ENCODE measurements at regions not wholly inside any gene's neighbourhood (a gene's known extent, or its start where the extent isn't known, plus 50 kb on each side); places are given as distances from the start of the nearest gene placed in this dataset.

DNA sequence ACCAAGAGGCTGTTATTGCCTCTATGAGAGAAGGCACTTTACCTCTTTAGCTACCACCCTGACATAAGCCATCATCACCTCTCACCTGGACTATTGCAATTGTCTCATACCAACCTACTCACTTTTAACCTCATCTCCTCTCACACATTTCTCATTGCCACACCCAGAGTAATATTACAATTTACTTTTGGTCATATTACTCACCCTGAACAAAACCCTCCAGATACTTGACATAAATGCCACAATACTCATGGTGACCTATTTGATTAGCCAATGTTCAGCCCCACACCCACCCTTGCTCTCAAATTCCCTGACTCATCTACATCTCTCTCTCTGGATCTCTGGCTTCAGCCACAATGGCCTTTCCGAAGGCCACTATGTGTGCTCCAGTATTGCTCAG lies 90.9 kb upstream of the CDH7 start:
- in situ Hi-C loops (cut with HindIII; ENCODE audit: extremely low pct_ligation_motif_present, low pct_unique_long_range_greater_than_20kb) (no loop called here), intact Hi-C loops (cut with micrococcal nuclease; ENCODE audit: unreplicated experiment) (no loop called here)
- no TSS peak for BruUV-seq (replicated peaks)
- Histone ChIP-seq H3K36me3 (replicated peaks in 1 of 2; ENCODE audit: control insufficient read depth in 1 of 2, insufficient read depth in 2 of 2, low read length in 2 of 2) (no peaks in the 10 kb centered on the region), H3K79me2 (ENCODE audit: insufficient read depth, low read length) (no peaks in the 10 kb centered on the region), H2AFZ (ENCODE audit: low read length) (no peak overlapping the region), H3K9ac (ENCODE audit: insufficient read depth, low read depth, low read length) (no peak overlapping the region), H3K4me3 (replicated peaks in 1 of 3; ENCODE audit: insufficient read depth in 1 of 3, low read depth in 2 of 3, low read length in 3 of 3) (no peak overlapping the region), H3K9me3 (ENCODE audit: low read length) (peaks cover 9% of the 10 kb centered on the region; the same call in 1 of the 2 replicates), H3K27ac (ENCODE audit: extremely low read length, insufficient read depth, low read length) (no peak overlapping the region), H3K4me2 (ENCODE audit: low read depth, low read length) (no peak overlapping the region), H3K27me3 (ENCODE audit: control insufficient read depth in 1 of 2, insufficient read depth in 2 of 2, low read length in 2 of 2) (no peaks in the 10 kb centered on the region), H3K4me1 (ENCODE audit: insufficient read depth, low read length) (no peaks in the 10 kb centered on the region), H4K20me1 (ENCODE audit: insufficient read depth, low read length) (no peaks in the 10 kb centered on the region)
- TF ChIP-seq, protein P1, sequence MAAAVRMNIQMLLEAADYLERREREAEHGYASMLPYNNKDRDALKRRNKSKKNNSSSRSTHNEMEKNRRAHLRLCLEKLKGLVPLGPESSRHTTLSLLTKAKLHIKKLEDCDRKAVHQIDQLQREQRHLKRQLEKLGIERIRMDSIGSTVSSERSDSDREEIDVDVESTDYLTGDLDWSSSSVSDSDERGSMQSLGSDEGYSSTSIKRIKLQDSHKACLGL (CRISPR knock-in tag; IDR thresholded peaks at IDR 0.05): no peak
- TF ChIP-seq, protein P2, sequence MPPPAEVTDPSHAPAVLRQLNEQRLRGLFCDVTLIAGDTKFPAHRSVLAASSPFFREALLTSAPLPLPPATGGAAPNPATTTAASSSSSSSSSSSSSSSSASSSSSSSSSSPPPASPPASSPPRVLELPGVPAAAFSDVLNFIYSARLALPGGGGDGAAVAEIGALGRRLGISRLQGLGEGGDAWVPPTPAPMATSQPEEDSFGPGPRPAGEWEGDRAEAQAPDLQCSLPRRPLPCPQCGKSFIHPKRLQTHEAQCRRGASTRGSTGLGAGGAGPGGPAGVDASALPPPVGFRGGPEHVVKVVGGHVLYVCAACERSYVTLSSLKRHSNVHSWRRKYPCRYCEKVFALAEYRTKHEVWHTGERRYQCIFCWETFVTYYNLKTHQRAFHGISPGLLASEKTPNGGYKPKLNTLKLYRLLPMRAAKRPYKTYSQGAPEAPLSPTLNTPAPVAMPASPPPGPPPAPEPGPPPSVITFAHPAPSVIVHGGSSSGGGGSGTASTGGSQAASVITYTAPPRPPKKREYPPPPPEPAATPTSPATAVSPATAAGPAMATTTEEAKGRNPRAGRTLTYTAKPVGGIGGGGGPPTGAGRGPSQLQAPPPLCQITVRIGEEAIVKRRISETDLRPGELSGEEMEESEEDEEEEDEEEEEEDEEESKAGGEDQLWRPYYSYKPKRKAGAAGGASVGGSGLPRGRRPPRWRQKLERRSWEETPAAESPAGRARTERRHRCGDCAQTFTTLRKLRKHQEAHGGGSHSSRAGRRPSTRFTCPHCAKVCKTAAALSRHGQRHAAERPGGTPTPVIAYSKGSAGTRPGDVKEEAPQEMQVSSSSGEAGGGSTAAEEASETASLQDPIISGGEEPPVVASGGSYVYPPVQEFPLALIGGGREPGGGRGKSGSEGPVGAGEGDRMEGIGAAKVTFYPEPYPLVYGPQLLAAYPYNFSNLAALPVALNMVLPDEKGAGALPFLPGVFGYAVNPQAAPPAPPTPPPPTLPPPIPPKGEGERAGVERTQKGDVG (CRISPR knock-in tag; IDR thresholded peaks at IDR 0.05; ENCODE audit: borderline replicate concordance): no peak
- TF ChIP-seq ZNF367 (CRISPR knock-in tag; IDR thresholded peaks at IDR 0.05; ENCODE audit: borderline replicate concordance) (no peak), CBX5 (CRISPR knock-in tag; IDR thresholded peaks at IDR 0.05; ENCODE audit: borderline replicate concordance) (no peak), NFATC3 (CRISPR knock-in tag; IDR thresholded peaks at IDR 0.05) (no peak), ONECUT2 (CRISPR knock-in tag; IDR thresholded peaks at IDR 0.05) (no peak), ZSCAN31 (CRISPR knock-in tag; IDR thresholded peaks at IDR 0.05; ENCODE audit: low read depth) (no peak), ARID4A (CRISPR knock-in tag; IDR thresholded peaks at IDR 0.05; ENCODE audit: borderline replicate concordance) (no peak), ZBTB7B (CRISPR knock-in tag; IDR thresholded peaks at IDR 0.05) (no peak), HDAC1 (CRISPR knock-in tag; IDR thresholded peaks at IDR 0.05) (no peak), CHCHD3 (CRISPR knock-in tag; IDR thresholded peaks at IDR 0.05) (no peak), HNRNPLL (IDR thresholded peaks at IDR 0.05; ENCODE audit: low read depth, low read length, poor library complexity, severe bottlenecking) (no peak), POLR2AphosphoS2 (IDR thresholded peaks at IDR 0.05; ENCODE audit: low read depth, low read length) (no peak), RFX3 (CRISPR knock-in tag; IDR thresholded peaks at IDR 0.05) (no peak)
- TF ChIP-seq, protein P3, sequence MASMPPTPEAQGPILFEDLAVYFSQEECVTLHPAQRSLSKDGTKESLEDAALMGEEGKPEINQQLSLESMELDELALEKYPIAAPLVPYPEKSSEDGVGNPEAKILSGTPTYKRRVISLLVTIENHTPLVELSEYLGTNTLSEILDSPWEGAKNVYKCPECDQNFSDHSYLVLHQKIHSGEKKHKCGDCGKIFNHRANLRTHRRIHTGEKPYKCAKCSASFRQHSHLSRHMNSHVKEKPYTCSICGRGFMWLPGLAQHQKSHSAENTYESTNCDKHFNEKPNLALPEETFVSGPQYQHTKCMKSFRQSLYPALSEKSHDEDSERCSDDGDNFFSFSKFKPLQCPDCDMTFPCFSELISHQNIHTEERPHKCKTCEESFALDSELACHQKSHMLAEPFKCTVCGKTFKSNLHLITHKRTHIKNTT (CRISPR knock-in tag; IDR thresholded peaks at IDR 0.05): no peak
- DNase-seq (ENCODE audit: low spot score) (no peak), FAIRE-seq (no peak), ATAC-seq (no peak)
- WGBS (ENCODE audit: low lambda C conversion rate): 10% methylated on average over 1 of the region's 1 CpG
- ChIA-PET POLR2A (no interaction called here), CTCF (ENCODE audit: low intra/inter-chr PET ratio, low total read pairs) (no interaction called here)
